ENCODE measurements at regions not wholly inside any gene's neighbourhood (a gene's known extent, or its start where the extent isn't known, plus 50 kb on each side); places are given as distances from the start of the nearest gene placed in this dataset.

DNA sequence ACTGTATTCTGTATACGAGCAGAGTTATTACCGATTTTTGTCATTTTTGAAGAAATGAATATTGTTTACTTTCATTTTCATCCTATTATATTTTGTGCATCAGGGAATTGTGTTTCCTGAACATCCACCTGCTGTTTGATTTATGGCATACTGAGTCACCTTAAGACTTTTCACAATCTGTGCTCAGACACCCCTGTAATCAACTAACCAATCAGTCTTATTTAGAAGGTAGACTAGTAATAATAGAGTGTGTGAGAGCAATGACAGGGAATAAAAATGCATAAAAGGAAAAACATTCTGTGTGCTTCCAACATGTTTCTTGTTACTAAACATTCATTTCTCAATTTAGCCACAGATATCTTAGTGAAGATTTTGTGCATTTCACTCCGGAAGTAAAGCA, 1413.6 kb upstream of the ACO1 start:
- H2AFZ ChIP-seq (ENCODE audit: low read length) = no peak overlapping the region
- no peak overlapping the region for H2BK20ac ChIP-seq (ENCODE audit: low read length)
- H3K23ac ChIP-seq (ENCODE audit: insufficient read length) = no peak overlapping the region
- ChIA-PET POLR2A (ENCODE audit: partially characterized antibody) (no interaction called here), CTCF (ENCODE audit: partially characterized antibody) (no interaction called here)
- H3K23me2 ChIP-seq (ENCODE audit: low read depth, low read length) = no peaks in the 10 kb centered on the region; the same call in 1 of the 2 replicates
- no peak for DNase-seq (ENCODE audit: low read depth in 1 of 2, low spot score in 2 of 2)
- H3K9ac ChIP-seq (replicated peaks in 1 of 4; ENCODE audit: extremely low read depth in 1 of 4, low read depth in 3 of 4, low read length in 3 of 4) = no peak overlapping the region
- no peak overlapping the region for H2BK5ac ChIP-seq (ENCODE audit: low read depth, low read length)
- H3K4me3 ChIP-seq (ENCODE audit: extremely low read depth in 1 of 4, insufficient read depth in 2 of 4, low read depth in 3 of 4, low read length in 4 of 4) = no peak overlapping the region
- no peaks in the 10 kb centered on the region for H3K36me3 ChIP-seq (ENCODE audit: control insufficient read depth in 2 of 4, insufficient read depth in 4 of 4, low read length in 3 of 4)
- no peaks in the 10 kb centered on the region for H3K79me2 ChIP-seq (ENCODE audit: control insufficient read depth in 1 of 2, insufficient read depth in 2 of 2, low read length in 2 of 2)
- H3K9me3 ChIP-seq (ENCODE audit: insufficient read depth in 2 of 2, low read depth in 1 of 2, low read length in 1 of 2) = no peaks in the 10 kb centered on the region
- no peak overlapping the region for H3K27ac ChIP-seq (ENCODE audit: low read depth, low read length)
- H3K79me1 ChIP-seq (ENCODE audit: low read depth, low read length) = no peaks in the 10 kb centered on the region
- H2BK12ac ChIP-seq (ENCODE audit: low read depth, low read length) = no peak overlapping the region
- TF ChIP-seq CREB1 (IDR thresholded peaks at IDR 0.05) = no peak
- TF ChIP-seq SAP30 (IDR thresholded peaks at IDR 0.05; ENCODE audit: insufficient read depth, insufficient replicate concordance, low read length) = no peak
- no peak for TF ChIP-seq E2F6 (IDR thresholded peaks at IDR 0.05)
- no peak for TF ChIP-seq BACH1 (IDR thresholded peaks at IDR 0.05; ENCODE audit: low read length)
- TF ChIP-seq SP2 (IDR thresholded peaks at IDR 0.05; ENCODE audit: low read length) = no peak
- no peak for TF ChIP-seq EGR1 (IDR thresholded peaks at IDR 0.05; ENCODE audit: borderline replicate concordance, low read depth, low read length)
- TF ChIP-seq RBBP5 (IDR thresholded peaks at IDR 0.05; ENCODE audit: borderline replicate concordance, low read depth, low read length) = no peak
- H3K4me1 ChIP-seq (replicated peaks in 1 of 4; ENCODE audit: control insufficient read depth in 3 of 4, insufficient read depth in 4 of 4, low read length in 3 of 4) = no peaks in the 10 kb centered on the region
- H3K56ac ChIP-seq (replicated peaks; ENCODE audit: insufficient read length, low read depth, low read length) = no peak overlapping the region
- no peak overlapping the region for H2AK5ac ChIP-seq (ENCODE audit: low read depth, low read length)
- H3K4ac ChIP-seq (replicated peaks; ENCODE audit: insufficient read length, low read depth, low read length) = no peak overlapping the region
- H3K18ac ChIP-seq (ENCODE audit: extremely low read depth, low read length) = no peak overlapping the region
- WGBS, 2 experiments (ENCODE audit: extremely low coverage in 1 of 2, insufficient coverage in 1 of 2, insufficient read length in 1 of 2, insufficient replicate concordance in 2 of 2, low coverage in 1 of 2, low lambda C conversion rate in 2 of 2, missing lambda C conversion rate in 1 of 2) = 88% methylated on average over 3 of the region's 3 CpGs; no CpG with 5 or more reads in 1 of the 2 experiments
- no peak overlapping the region for H3K14ac ChIP-seq (ENCODE audit: insufficient read length)
- H2BK120ac ChIP-seq (replicated peaks; ENCODE audit: low read depth, low read length) = no peak overlapping the region
- FAIRE-seq = no peak
- H2BK15ac ChIP-seq (ENCODE audit: low read length) = no peak overlapping the region
- no peaks in the 10 kb centered on the region for H4K20me1 ChIP-seq (replicated peaks in 1 of 2; ENCODE audit: control insufficient read depth in 1 of 2, insufficient read depth in 2 of 2, low read length in 2 of 2)
- H4K91ac ChIP-seq (replicated peaks; ENCODE audit: insufficient read length, low read length) = no peak overlapping the region
- H4K8ac ChIP-seq (ENCODE audit: extremely low read depth, insufficient read depth, low read length) = no peak overlapping the region
- H4K5ac ChIP-seq (ENCODE audit: insufficient read length, low read depth, low read length) = no peak overlapping the region
- no peaks in the 10 kb centered on the region for H3K27me3 ChIP-seq (replicated peaks in 1 of 4; ENCODE audit: control insufficient read depth in 3 of 4, extremely low read depth in 1 of 4, insufficient read depth in 3 of 4, low read length in 3 of 4)
- no peak overlapping the region for H3K4me2 ChIP-seq (ENCODE audit: insufficient read depth in 1 of 2, low read depth in 2 of 2, low read length in 2 of 2)
